Hepatocyte (in vitro differentiated cells): ENCODE measurements at regions not wholly inside any gene's neighbourhood (a gene's known extent, or its start where the extent isn't known, plus 50 kb on each side); places are given as distances from the start of the nearest gene placed in this dataset.

Source experiments
- EZH2 ChIP-seq: fragments of 200-600 bp; sonication (generic); IDR thresholded peaks from 2 replicates; pipeline ENCODE4 v1.6.1; 2016; ENCODE audit warnings: antibody characterized with exemption, mild to moderate bottlenecking, borderline replicate concordance
- TF ChIP-seq, protein P1 (sequence below): fragments of 200-600 bp; sonication (generic); IDR thresholded peaks from 2 replicates; pipeline ENCODE4 v1.5.1; 2016; ENCODE audit warnings: antibody characterized with exemption, mild to moderate bottlenecking; ENCODE audit not compliant: poor library complexity

DNA sequence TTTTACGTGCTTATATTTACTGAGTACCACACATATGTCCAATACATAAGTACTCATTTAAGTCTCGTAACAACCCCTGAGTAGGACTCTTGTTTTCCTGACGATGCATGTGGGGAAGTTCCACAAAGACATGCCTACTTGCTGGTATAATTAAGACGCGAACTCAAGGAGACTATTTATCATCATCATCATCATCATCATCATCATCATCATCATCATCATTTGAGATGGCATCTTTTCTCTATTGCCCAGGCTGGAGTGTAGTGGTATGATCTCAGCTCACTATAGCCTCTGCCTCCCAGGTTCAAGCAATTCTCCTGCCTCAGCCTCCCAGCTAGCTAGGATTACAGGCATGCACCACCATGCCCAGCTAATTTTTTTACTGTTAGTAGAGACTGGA, 809.9 kb upstream of the EEF2KMT start:
- no peak for TF ChIP-seq EZH2
- TF ChIP-seq, protein P1, sequence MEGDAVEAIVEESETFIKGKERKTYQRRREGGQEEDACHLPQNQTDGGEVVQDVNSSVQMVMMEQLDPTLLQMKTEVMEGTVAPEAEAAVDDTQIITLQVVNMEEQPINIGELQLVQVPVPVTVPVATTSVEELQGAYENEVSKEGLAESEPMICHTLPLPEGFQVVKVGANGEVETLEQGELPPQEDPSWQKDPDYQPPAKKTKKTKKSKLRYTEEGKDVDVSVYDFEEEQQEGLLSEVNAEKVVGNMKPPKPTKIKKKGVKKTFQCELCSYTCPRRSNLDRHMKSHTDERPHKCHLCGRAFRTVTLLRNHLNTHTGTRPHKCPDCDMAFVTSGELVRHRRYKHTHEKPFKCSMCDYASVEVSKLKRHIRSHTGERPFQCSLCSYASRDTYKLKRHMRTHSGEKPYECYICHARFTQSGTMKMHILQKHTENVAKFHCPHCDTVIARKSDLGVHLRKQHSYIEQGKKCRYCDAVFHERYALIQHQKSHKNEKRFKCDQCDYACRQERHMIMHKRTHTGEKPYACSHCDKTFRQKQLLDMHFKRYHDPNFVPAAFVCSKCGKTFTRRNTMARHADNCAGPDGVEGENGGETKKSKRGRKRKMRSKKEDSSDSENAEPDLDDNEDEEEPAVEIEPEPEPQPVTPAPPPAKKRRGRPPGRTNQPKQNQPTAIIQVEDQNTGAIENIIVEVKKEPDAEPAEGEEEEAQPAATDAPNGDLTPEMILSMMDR: no peak
